ENCODE measurements at regions not wholly inside any gene's neighbourhood (a gene's known extent, or its start where the extent isn't known, plus 50 kb on each side); places are given as distances from the start of the nearest gene placed in this dataset.
"Not testable (repeated sequence)": the region's sequence is repeated elsewhere in the genome, so short reads cannot be mapped to it uniquely, and the experiment has no call there.

DNA sequence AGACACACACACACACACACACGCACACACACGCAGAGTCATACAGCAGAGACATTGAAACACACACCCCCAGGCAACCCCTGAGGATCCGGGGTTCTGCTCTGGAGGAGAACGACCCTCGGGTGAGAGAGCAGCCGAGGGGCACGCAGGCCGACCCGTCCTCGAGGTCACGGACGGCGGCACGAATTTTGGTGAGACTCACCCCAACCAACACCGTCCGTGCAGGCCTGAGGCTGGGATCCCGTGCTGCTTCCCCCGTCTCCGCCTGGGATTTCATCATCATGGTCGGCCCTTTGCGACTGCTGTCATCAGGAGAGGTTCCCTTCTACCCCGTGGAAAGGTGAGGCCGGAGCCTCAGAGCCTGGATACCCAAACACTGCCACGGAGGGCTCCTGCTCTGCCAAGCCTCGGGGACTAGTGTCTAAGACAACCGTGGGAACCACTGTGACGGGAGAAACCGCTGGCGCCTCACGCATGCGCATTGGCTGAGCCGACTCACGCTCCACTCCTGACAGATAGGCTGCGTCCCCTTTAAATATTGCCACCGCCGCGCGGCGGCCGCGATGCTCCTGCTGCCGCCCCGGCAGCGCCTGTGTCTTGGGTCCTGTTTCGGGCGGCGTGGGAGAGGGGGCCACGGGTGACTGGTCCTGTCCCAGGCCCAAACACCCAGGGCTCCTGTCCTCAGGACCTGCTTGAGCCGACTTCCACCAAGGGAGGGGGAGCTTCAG is 699.1 kb upstream of the TPTE start:
- H3K4me3 Mint-ChIP-seq; H3K9me3 Mint-ChIP-seq; H3K27me3 ChIP-seq (ENCODE audit: insufficient read depth, low read length, poor library complexity, severe bottlenecking); H3K27ac ChIP-seq (ENCODE audit: low read depth, low read length); H3K36me3 ChIP-seq (ENCODE audit: insufficient read depth, low read length); H3K4me1 Mint-ChIP-seq; H3K4me1 ChIP-seq (ENCODE audit: insufficient read depth, low read length); H3K9me3 ChIP-seq (ENCODE audit: low read length); H3K36me3 Mint-ChIP-seq; CTCF ChIA-PET; POLR2A ChIA-PET; DNase-seq; H3K4me3 ChIP-seq (ENCODE audit: low read length); H3K27me3 Mint-ChIP-seq; H3K27ac Mint-ChIP-seq: not testable (repeated sequence)

DNA sequence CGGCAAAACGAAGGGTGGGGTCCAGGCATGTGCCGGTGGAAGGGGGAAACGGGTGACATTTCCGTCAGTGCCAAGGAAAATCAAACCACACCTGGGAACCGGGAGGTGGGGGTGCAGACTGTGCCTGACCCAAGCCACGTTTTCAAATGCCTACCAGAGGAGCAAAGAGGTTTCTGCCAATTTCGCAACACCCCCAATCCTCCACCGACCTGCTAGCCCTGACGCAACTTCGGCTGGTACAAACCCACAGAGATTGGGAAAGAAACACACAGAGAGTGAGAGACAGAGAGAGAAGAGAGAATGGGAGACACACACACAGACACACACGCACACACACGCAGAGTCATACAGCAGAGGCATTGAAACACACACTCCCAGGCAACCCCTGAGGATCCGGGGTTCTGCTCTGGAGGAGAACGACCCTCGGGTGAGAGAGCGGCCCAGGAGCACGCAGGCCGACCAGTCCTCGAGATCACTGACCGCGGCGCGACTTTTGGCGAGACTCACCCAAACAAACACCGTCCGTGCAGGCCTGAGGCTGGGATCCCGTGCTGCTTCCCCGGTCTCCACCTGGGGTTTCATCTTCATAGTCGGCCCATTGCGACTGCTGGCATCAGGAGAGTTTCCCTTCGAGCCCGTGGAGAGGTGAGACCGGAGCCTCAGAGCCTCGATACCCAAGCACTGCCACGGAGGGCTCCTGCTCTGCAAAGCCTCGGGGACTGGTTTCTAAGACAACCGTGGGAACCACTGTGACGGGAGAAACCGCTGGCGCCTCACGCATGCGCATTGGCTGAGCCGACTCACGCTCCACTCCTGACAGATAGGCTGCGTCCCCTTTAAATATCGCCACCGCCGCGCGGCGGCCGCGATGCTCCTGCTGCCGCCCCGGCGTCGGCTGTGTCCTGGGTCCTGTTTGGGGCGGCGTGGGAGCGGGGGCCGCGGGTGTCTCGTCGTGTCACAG is 697.9 kb upstream of the TPTE start:
- H3K4me1 Mint-ChIP-seq; H3K4me1 ChIP-seq (ENCODE audit: insufficient read depth, low read length); H3K9me3 ChIP-seq (ENCODE audit: low read length); H3K36me3 ChIP-seq (ENCODE audit: insufficient read depth, low read length); H3K27ac ChIP-seq (ENCODE audit: low read depth, low read length); H3K4me3 ChIP-seq (ENCODE audit: low read length); H3K4me3 Mint-ChIP-seq; POLR2A ChIA-PET; H3K27me3 ChIP-seq (ENCODE audit: insufficient read depth, low read length, poor library complexity, severe bottlenecking); H3K27me3 Mint-ChIP-seq; H3K27ac Mint-ChIP-seq; H3K9me3 Mint-ChIP-seq; CTCF ChIA-PET; H3K36me3 Mint-ChIP-seq: not testable (repeated sequence)
- peak in 1 of 5 donors; percentile 71 for DNase-seq

DNA sequence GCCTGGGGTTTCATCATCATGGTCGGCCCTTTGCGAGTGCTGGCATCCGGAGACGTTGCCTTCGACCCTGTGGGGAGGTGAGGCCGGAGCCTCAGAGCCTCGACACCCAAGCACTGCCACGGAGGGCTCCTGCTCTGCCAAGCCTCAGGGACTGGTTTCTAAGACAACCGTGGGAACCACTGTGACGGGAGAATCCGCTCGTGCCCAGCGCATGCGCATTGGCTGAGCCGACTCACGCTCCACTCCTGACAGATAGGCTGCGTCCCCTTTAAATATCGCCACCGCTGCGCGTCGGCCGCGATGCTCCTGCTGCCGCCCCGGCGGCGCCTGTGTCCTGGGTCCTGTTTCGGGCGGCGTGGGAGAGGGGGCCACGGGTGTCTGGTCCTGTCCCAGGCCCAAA is 690.6 kb upstream of the TPTE start:
- H3K4me1 Mint-ChIP-seq; H3K27me3 ChIP-seq (ENCODE audit: insufficient read depth, low read length, poor library complexity, severe bottlenecking); H3K27me3 Mint-ChIP-seq; POLR2A ChIA-PET; H3K36me3 ChIP-seq (ENCODE audit: insufficient read depth, low read length); H3K36me3 Mint-ChIP-seq; H3K9me3 ChIP-seq (ENCODE audit: low read length); H3K27ac Mint-ChIP-seq; H3K4me1 ChIP-seq (ENCODE audit: insufficient read depth, low read length); H3K4me3 ChIP-seq (ENCODE audit: low read length); CTCF ChIA-PET; H3K9me3 Mint-ChIP-seq; H3K27ac ChIP-seq (ENCODE audit: low read depth, low read length); H3K4me3 Mint-ChIP-seq: not testable (repeated sequence)
- DNase-seq = peak in 1 of 5 donors; percentile 30

DNA sequence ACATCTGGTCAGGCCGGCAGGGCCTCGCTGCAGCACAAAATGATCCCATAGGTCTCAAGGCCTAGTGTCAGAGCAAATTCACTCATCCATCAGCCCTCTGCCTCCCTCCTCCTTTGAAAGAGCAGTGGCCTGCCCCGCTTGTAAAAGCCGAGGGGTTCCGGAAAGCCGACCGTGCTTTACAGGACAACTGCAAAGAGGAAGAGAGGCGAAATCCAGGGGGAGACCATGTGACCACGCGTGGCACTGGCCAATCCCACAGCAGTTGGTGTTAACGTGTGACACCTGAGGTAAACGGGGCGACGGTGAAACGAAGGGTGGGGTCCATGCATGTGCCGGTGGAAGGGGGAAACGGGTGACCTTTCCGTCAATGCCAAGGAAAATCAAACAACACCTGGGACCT is 688.6 kb upstream of the TPTE start:
- H3K4me1 Mint-ChIP-seq; H3K36me3 Mint-ChIP-seq; H3K4me3 Mint-ChIP-seq; H3K27ac Mint-ChIP-seq; H3K27me3 ChIP-seq (ENCODE audit: insufficient read depth, low read length, poor library complexity, severe bottlenecking); POLR2A ChIA-PET; H3K9me3 Mint-ChIP-seq; CTCF ChIA-PET; H3K27ac ChIP-seq (ENCODE audit: low read depth, low read length); H3K4me1 ChIP-seq (ENCODE audit: insufficient read depth, low read length); H3K36me3 ChIP-seq (ENCODE audit: insufficient read depth, low read length); H3K27me3 Mint-ChIP-seq; H3K4me3 ChIP-seq (ENCODE audit: low read length); H3K9me3 ChIP-seq (ENCODE audit: low read length): not testable (repeated sequence)
- peak in 1 of 5 donors; percentile 59 for DNase-seq

DNA sequence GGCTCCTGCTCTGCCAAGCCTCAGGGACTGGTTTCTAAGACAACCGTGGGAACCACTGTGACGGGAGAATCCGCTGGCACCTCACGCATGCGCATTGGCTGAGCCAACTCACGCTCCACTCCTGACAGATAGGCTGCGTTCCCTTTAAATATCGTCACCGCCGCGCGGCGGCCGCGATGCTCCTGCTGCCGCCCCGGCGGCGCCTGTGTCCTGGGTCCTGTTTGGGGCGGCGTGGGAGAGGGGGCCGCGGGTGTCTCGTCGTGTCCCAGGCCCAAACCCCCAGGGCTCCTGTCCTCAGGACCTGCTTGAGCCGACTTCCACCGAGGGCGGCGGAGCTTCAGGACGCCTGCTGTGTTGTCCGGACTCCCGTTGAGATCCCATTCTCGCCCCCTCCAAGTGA is 684.8 kb upstream of the TPTE start:
- CTCF ChIA-PET; H3K4me1 ChIP-seq (ENCODE audit: insufficient read depth, low read length); H3K9me3 ChIP-seq (ENCODE audit: low read length); H3K27ac Mint-ChIP-seq; H3K27me3 Mint-ChIP-seq; H3K27ac ChIP-seq (ENCODE audit: low read depth, low read length); POLR2A ChIA-PET; H3K27me3 ChIP-seq (ENCODE audit: insufficient read depth, low read length, poor library complexity, severe bottlenecking); H3K4me3 ChIP-seq (ENCODE audit: low read length); H3K36me3 ChIP-seq (ENCODE audit: insufficient read depth, low read length); H3K4me3 Mint-ChIP-seq; H3K4me1 Mint-ChIP-seq; DNase-seq; H3K36me3 Mint-ChIP-seq: not testable (repeated sequence)
- H3K9me3 Mint-ChIP-seq = peaks cover 18 to 32% (median 25%) of the 10 kb centered on the region in 5 donors

DNA sequence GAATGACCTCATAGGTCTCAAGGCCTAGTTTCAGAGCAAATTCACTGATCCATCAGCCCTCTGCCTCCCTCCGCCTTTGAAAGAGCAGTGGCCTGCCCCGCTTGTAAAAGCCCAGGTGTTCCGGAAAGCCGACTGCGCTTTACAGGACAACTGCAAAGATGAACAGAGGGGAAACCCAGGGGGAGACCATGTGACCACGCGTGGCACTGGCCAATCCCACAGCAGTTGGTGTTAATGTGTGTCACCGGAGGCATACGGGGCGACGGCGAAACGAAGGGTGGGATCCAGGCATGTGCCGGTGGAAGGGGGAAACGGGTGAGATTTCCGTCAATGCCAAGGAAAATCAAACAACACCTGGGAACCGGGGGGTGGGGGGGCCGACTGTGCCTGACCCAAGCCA is 684.4 kb upstream of the TPTE start:
- peaks cover 18 to 34% (median 25%) of the 10 kb centered on the region in 5 donors for H3K9me3 Mint-ChIP-seq
- H3K36me3 Mint-ChIP-seq; H3K4me1 ChIP-seq (ENCODE audit: insufficient read depth, low read length); H3K4me3 Mint-ChIP-seq; H3K4me1 Mint-ChIP-seq; H3K27ac ChIP-seq (ENCODE audit: low read depth, low read length); H3K27me3 ChIP-seq (ENCODE audit: insufficient read depth, low read length, poor library complexity, severe bottlenecking); H3K27ac Mint-ChIP-seq; POLR2A ChIA-PET; H3K9me3 ChIP-seq (ENCODE audit: low read length); H3K36me3 ChIP-seq (ENCODE audit: insufficient read depth, low read length); H3K4me3 ChIP-seq (ENCODE audit: low read length); H3K27me3 Mint-ChIP-seq; CTCF ChIA-PET: not testable (repeated sequence)
- DNase-seq = peak in 1 of 5 donors; percentile 29

DNA sequence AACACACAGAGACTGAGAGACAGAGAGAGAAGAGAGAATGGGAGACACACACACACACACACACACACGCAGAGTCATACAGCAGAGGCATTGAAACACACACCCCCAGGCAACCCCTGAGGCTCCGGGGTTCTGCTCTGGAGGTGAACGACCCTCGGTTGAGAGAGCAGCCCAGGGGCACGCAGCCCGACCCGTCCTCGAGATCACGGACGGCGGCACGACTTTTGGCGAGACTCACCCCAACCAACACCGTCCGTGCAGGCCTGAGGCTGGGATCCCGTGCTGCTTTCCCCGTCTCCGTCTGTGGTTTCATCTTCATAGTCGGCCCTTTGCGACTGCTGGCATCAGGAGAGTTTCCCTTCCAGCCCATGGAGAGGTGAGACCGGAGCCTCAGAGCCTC is 683.9 kb upstream of the TPTE start:
- DNase-seq; H3K27ac Mint-ChIP-seq; H3K36me3 Mint-ChIP-seq; H3K27me3 Mint-ChIP-seq; H3K9me3 ChIP-seq (ENCODE audit: low read length); H3K36me3 ChIP-seq (ENCODE audit: insufficient read depth, low read length); CTCF ChIA-PET; H3K4me3 Mint-ChIP-seq; POLR2A ChIA-PET; H3K4me3 ChIP-seq (ENCODE audit: low read length); H3K4me1 Mint-ChIP-seq; H3K27ac ChIP-seq (ENCODE audit: low read depth, low read length); H3K4me1 ChIP-seq (ENCODE audit: insufficient read depth, low read length); H3K27me3 ChIP-seq (ENCODE audit: insufficient read depth, low read length, poor library complexity, severe bottlenecking): not testable (repeated sequence)
- peaks cover 18 to 34% (median 27%) of the 10 kb centered on the region in 5 donors for H3K9me3 Mint-ChIP-seq

DNA sequence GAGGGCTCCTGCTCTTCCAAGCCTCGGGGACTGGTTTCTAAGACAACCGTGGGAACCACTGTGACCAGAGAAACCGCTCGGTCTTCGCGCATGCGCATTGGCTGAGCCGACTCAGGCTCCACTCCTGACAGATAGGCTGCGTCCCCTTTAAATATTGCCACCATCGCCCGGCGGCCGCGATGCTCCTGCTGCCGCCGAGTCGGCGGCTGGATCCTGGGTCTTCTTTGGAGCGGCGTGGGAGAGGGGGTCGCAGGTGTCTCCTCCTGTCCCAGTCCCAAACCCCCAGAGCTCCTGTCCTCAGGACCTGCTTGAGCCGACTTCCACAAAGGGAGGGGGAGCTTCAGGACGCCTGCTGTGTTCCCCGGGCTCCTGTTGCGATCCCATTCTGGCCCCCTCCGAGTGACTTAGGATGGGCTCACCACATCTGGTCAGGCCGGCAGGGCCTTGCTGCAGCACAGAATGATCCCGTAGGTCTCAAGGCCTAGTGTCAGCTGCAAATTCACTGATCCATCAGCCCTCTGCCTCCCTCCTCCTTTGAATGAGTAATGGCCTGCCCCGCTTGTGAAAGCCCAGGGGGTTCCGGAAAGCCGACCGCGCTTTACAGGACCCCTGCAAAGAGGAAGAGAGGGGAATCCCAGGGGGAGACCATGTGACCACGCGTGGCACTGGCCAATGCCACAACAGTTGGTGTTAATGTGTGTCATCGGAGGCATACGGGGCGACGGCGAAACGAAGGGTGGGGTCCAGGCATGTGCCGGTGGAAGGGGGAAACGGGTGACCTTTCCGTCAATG is 683.2 kb upstream of the TPTE start:
- H3K27ac Mint-ChIP-seq = no peak overlapping the region
- Histone ChIP-seq H3K4me3 (ENCODE audit: low read length) (no peak overlapping the region), H3K4me1 (ENCODE audit: insufficient read depth, low read length) (no peaks in the 10 kb centered on the region), H3K9me3 (ENCODE audit: low read length) (no peaks in the 10 kb centered on the region), H3K27me3 (ENCODE audit: insufficient read depth, low read length, poor library complexity, severe bottlenecking) (no peaks in the 10 kb centered on the region), H3K27ac (ENCODE audit: low read depth, low read length) (no peak overlapping the region), H3K36me3 (ENCODE audit: insufficient read depth, low read length) (no peaks in the 10 kb centered on the region)
- H3K36me3 Mint-ChIP-seq = peaks cover 0 to 8% (median 0%) of the 10 kb centered on the region in 3 donors
- H3K27me3 Mint-ChIP-seq = no peaks in the 10 kb centered on the region
- no peaks in the 10 kb centered on the region for H3K4me1 Mint-ChIP-seq
- peak in 1 of 5 donors; percentile 57 for DNase-seq
- peak overlapping the region in 1 of 7 donors; percentile 40 for H3K4me3 Mint-ChIP-seq
- ChIA-PET CTCF (no interaction called here), POLR2A (no interaction called here)
- peaks cover 18 to 34% (median 30%) of the 10 kb centered on the region in 5 donors for H3K9me3 Mint-ChIP-seq
